Immature natural killer cell (primary cell): ENCODE measurements at regions not wholly inside any gene's neighbourhood (a gene's known extent, or its start where the extent isn't known, plus 50 kb on each side); places are given as distances from the start of the nearest gene placed in this dataset.

Source experiments
- DNase-seq, 3 donors: peaks; one replicate each; pipeline ENCODE4 v3.0.0; 2022; ENCODE audit warnings: mixed read lengths in 1 of 3
- H3K27ac Mint-ChIP-seq, 6 donors: one replicate each; pipeline ENCODE4 v1.8.0; 2020; ENCODE audit warnings: mixed read lengths in 6 of 6, mild to moderate bottlenecking in 5 of 6, inconsistent platforms in 4 of 6, moderate library complexity in 3 of 6
- H3K27me3 Mint-ChIP-seq, 3 donors: one replicate each; pipeline ENCODE4 v1.8.0; 2020 to 2021; ENCODE audit warnings: low read depth in 3 of 3, mild to moderate bottlenecking in 3 of 3, mixed read lengths in 3 of 3, moderate library complexity in 3 of 3, inconsistent platforms in 1 of 3
- H3K36me3 Mint-ChIP-seq, 3 donors: one replicate each; pipeline ENCODE4 v1.8.0; 2020; ENCODE audit warnings: mixed read lengths in 3 of 3, inconsistent platforms in 2 of 3, mild to moderate bottlenecking in 2 of 3
- H3K4me1 Mint-ChIP-seq, 2 donors: one replicate each; pipeline ENCODE4 v1.8.0; 2020; ENCODE audit warnings: inconsistent platforms in 2 of 2, mild to moderate bottlenecking in 2 of 2, mixed read lengths in 2 of 2, moderate library complexity in 1 of 2
- H3K4me3 Mint-ChIP-seq, 5 donors: one replicate each; pipeline ENCODE4 v1.8.0; 2020; ENCODE audit warnings: mild to moderate bottlenecking in 5 of 5, mixed read lengths in 5 of 5, inconsistent platforms in 3 of 5, moderate library complexity in 3 of 5
- H3K9me3 Mint-ChIP-seq, 6 donors: one replicate each; pipeline ENCODE4 v1.8.0; 2020; ENCODE audit warnings: mild to moderate bottlenecking in 6 of 6, mixed read lengths in 6 of 6, inconsistent platforms in 4 of 6, moderate library complexity in 3 of 6

- Mint-ChIP-seq H3K9me3 (peaks cover 0 to 13% (median 4%) of the 10 kb centered on the region in 6 donors), H3K4me1 (no peaks in the 10 kb centered on the region), H3K27ac (no peak overlapping the region), H3K36me3 (peaks cover 0 to 4% (median 0%) of the 10 kb centered on the region in 3 donors), H3K4me3 (no peak overlapping the region), H3K27me3 (peaks cover 12 to 29% (median 18%) of the 10 kb centered on the region in 3 donors)
- no peak for DNase-seq
Observed at GRCh38 chr3:13710251-13710650, 161.3 kb downstream of the FBLN2 start.

DNA sequence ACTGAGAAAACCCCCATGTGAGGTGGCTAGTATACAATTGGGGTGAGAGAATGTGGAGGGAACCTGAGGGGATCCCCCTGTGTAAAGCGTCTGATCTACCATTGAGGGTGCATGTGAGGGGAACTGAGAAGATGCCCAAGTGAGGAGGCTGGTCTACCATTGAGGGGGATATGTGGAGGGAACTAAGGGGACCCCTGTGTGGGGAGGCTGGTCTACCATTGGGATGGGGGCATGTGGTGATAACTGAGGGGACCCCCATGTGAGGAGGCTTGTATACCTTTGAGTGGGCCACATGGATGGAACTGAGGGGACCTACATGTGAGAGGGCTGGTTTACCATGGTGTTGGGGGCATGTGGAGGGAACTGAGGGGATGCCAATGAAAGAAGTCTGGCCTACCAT is 160.8 kb downstream of the FBLN2 start:
- Mint-ChIP-seq H3K27me3 (peaks cover 14 to 31% (median 18%) of the 10 kb centered on the region in 3 donors), H3K4me3 (no peak overlapping the region), H3K36me3 (peaks cover 0 to 4% (median 3%) of the 10 kb centered on the region in 3 donors), H3K4me1 (no peaks in the 10 kb centered on the region), H3K9me3 (peaks cover 0 to 13% (median 4%) of the 10 kb centered on the region in 6 donors), H3K27ac (no peak overlapping the region)
- no peak for DNase-seq

- peaks cover 15 to 29% (median 18%) of the 10 kb centered on the region in 3 donors for H3K27me3 Mint-ChIP-seq
- H3K4me1 Mint-ChIP-seq, result no peaks in the 10 kb centered on the region
- H3K4me3 Mint-ChIP-seq, result no peak overlapping the region
- no peak for DNase-seq
- H3K9me3 Mint-ChIP-seq, result peaks cover 0 to 14% (median 4%) of the 10 kb centered on the region in 6 donors
- no peak overlapping the region for H3K27ac Mint-ChIP-seq
- H3K36me3 Mint-ChIP-seq, result peaks cover 0 to 4% (median 3%) of the 10 kb centered on the region in 3 donors
Observed at GRCh38 chr3:13708871-13709595, 160.1 kb downstream of the FBLN2 start.

DNA sequence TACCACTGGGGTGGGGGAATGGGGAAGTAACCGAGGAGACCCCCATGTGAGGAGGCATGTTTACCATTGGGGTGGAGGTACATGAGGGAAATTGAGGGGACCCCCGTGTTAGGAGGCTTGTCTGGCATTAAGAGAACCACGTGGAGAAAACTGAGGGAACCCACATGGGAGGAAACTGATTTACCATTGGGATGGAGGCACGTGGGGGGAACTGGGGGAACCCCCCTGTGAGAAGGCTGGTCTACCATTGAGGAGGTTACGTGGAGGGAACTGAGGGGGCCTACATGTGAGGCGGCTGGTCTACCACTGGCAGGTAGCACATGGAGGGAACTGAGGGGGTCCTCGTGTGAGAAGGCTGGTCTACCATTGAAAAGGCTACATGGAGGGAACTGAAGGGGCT is 159.4 kb downstream of the FBLN2 start:
- H3K4me3 Mint-ChIP-seq, result no peak overlapping the region
- no peak for DNase-seq
- no peak overlapping the region for H3K27ac Mint-ChIP-seq
- peaks cover 0 to 4% (median 3%) of the 10 kb centered on the region in 3 donors for H3K36me3 Mint-ChIP-seq
- H3K9me3 Mint-ChIP-seq, result peaks cover 0 to 17% (median 2%) of the 10 kb centered on the region in 6 donors
- no peaks in the 10 kb centered on the region for H3K4me1 Mint-ChIP-seq
- peaks cover 13 to 29% (median 18%) of the 10 kb centered on the region in 3 donors for H3K27me3 Mint-ChIP-seq

DNA sequence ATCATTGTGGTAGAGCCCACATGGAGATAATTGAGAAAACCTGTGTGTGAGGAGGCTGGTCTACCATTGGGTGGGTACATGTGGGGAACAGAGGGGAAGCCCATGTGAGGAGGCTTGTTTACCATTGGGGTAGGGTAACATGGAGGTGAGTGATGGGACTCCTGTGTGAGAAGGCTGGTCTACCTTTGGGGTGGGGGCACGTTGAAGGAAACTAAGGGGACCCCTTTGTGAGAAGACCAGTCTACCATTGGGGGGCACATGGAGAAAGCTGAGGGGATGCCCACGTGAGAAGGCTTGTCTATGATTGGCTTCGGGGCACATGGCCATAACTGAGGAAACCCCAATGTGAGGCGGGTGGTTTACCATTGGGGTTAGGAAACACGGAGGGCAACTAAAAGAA is 158.5 kb downstream of the FBLN2 start:
- DNase-seq, result no peak
- Mint-ChIP-seq H3K9me3 (peaks cover 0 to 17% (median 2%) of the 10 kb centered on the region in 6 donors), H3K27me3 (peaks cover 13 to 27% (median 18%) of the 10 kb centered on the region in 3 donors), H3K4me3 (no peak overlapping the region), H3K4me1 (no peaks in the 10 kb centered on the region), H3K36me3 (peaks cover 0 to 4% (median 3%) of the 10 kb centered on the region in 3 donors), H3K27ac (no peak overlapping the region)

DNA sequence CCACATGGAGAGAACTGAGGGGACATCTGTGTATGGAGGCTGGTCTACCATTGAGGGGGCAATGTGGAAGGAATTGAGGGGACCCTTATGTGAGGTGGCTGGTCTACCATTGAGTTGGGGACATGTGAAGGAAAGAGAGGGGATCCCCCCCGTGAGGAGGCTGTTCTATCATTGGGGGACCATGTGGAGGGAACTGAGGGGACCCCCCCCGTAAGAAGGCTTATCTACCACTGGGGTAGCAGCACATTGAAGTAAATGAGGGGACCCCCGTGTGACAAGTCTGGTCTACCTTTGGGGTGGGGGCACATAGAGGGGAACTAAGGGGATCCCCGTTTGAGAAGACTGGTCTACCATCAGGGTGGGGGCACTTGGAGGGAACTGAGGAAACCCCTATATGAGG is 158.0 kb downstream of the FBLN2 start:
- peaks cover 0 to 14% (median 2%) of the 10 kb centered on the region in 6 donors for H3K9me3 Mint-ChIP-seq
- H3K27me3 Mint-ChIP-seq, result peaks cover 13 to 23% (median 17%) of the 10 kb centered on the region in 3 donors
- H3K27ac Mint-ChIP-seq, result no peak overlapping the region

GRCh38 chr3:13706451-13706850 is 157.5 kb downstream of the FBLN2 start:
- Mint-ChIP-seq H3K4me1 (no peaks in the 10 kb centered on the region), H3K36me3 (peaks cover 0 to 4% (median 3%) of the 10 kb centered on the region in 3 donors), H3K9me3 (peaks cover 0 to 13% (median 2%) of the 10 kb centered on the region in 6 donors), H3K27ac (no peak overlapping the region), H3K4me3 (no peak overlapping the region), H3K27me3 (peaks cover 13 to 20% (median 15%) of the 10 kb centered on the region in 3 donors)
- DNase-seq, result no peak

More for the DNA sequence above, 158.0 kb downstream of the FBLN2 start:
- no peak overlapping the region for H3K4me3 Mint-ChIP-seq
- DNase-seq, result no peak
- no peaks in the 10 kb centered on the region for H3K4me1 Mint-ChIP-seq
- peaks cover 0 to 4% (median 3%) of the 10 kb centered on the region in 3 donors for H3K36me3 Mint-ChIP-seq

- Mint-ChIP-seq H3K27ac (no peak overlapping the region), H3K4me1 (no peaks in the 10 kb centered on the region), H3K4me3 (no peak overlapping the region), H3K27me3 (peaks cover 13 to 17% (median 14%) of the 10 kb centered on the region in 3 donors), H3K9me3 (peaks cover 0 to 11% (median 1%) of the 10 kb centered on the region in 6 donors), H3K36me3 (peaks cover 0 to 3% (median 0%) of the 10 kb centered on the region in 3 donors)
- no peak for DNase-seq
Observed at GRCh38 chr3:13705702-13706280, 156.9 kb downstream of the FBLN2 start.

GRCh38 chr3:13705051-13705450 is 156.1 kb downstream of the FBLN2 start:
- H3K27me3 Mint-ChIP-seq, result peaks cover 10 to 17% (median 13%) of the 10 kb centered on the region in 3 donors
- H3K9me3 Mint-ChIP-seq, result peaks cover 0 to 11% (median 0%) of the 10 kb centered on the region in 6 donors
- H3K27ac Mint-ChIP-seq, result no peak overlapping the region
- H3K36me3 Mint-ChIP-seq, result peaks cover 0 to 3% (median 0%) of the 10 kb centered on the region in 3 donors
- no peaks in the 10 kb centered on the region for H3K4me1 Mint-ChIP-seq
- no peak for DNase-seq
- H3K4me3 Mint-ChIP-seq, result no peak overlapping the region

DNA sequence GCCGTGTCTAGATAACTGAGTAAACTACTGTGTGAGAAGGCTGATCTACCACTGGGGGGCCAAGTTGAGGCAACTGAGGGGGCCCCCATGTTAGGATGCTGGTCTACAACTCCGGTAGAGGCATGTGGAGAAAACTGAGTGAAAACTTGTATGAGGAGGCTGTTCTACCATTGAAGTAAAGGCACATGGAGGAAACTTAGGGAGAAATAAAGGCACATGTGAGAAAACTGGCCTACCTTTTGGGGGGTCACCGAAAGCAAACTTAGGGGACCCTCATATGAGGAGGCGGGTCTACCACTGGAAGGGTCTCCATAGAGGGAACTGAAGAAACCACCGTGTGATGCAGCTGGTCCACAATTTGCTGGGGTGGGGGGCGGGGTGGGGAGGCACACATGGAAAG is 155.2 kb downstream of the FBLN2 start:
- DNase-seq, result no peak
- H3K4me3 Mint-ChIP-seq, result no peak overlapping the region
- peaks cover 8 to 18% (median 10%) of the 10 kb centered on the region in 3 donors for H3K27me3 Mint-ChIP-seq
- H3K36me3 Mint-ChIP-seq, result peaks cover 0 to 3% (median 0%) of the 10 kb centered on the region in 3 donors
- no peak overlapping the region for H3K27ac Mint-ChIP-seq
- H3K9me3 Mint-ChIP-seq, result peaks cover 0 to 11% (median 0%) of the 10 kb centered on the region in 6 donors
- H3K4me1 Mint-ChIP-seq, result no peaks in the 10 kb centered on the region

GRCh38 chr3:13703071-13703470 is 154.1 kb downstream of the FBLN2 start:
- H3K27me3 Mint-ChIP-seq, result peaks cover 7 to 18% (median 9%) of the 10 kb centered on the region in 3 donors
- H3K36me3 Mint-ChIP-seq, result peaks cover 0 to 3% (median 0%) of the 10 kb centered on the region in 3 donors
- H3K4me1 Mint-ChIP-seq, result no peaks in the 10 kb centered on the region
- no peak overlapping the region for H3K4me3 Mint-ChIP-seq
- DNase-seq, result no peak
- H3K9me3 Mint-ChIP-seq, result peaks cover 0 to 11% (median 0%) of the 10 kb centered on the region in 6 donors
- H3K27ac Mint-ChIP-seq, result no peak overlapping the region

DNA sequence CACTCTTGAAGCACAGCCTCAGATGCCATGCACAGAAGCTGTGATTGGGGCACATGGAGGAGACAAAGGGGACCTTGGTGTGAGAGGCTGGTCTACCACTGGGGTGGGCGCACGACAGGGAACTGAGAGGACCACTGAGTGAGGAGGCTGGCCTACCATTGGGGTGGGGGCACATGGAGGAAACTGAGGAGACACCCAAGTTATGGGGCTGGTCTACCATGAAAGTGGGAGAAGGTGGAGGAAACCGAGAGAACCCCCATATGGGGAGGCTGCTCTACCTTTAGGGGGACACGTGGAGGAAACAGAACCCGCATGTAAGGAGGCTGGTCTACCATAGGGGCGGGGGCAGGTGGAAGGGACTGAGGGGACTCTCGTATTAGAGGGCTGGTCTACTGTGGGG is 153.4 kb downstream of the FBLN2 start:
- no peak for DNase-seq
- Mint-ChIP-seq H3K9me3 (peaks cover 0 to 9% (median 0%) of the 10 kb centered on the region in 6 donors), H3K4me3 (no peak overlapping the region), H3K36me3 (peaks cover 0 to 3% (median 0%) of the 10 kb centered on the region in 3 donors), H3K27ac (no peak overlapping the region), H3K4me1 (no peaks in the 10 kb centered on the region), H3K27me3 (peaks cover 4 to 18% (median 7%) of the 10 kb centered on the region in 3 donors)

DNA sequence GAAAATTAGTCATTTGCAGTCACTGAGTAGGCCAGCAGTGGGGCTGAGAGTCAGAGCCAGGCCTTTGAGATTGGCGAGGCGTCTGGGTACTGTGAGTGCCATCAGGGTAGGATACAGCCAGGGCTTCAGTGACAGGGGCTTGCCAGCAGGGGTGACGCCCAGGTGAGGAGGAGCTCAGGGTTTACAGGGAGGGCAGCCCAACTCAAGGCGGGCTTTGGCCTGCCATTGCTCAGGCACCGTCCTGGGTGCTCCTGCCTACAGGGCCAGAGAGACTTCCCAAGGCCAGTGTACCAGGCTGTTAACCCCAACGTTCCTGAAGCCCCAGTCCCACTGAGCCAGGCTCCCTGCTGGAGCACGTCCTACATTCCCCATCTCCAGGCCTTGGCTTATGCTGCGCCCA is 152.0 kb downstream of the FBLN2 start:
- Mint-ChIP-seq H3K4me1 (no peaks in the 10 kb centered on the region), H3K27ac (peak overlapping the region in 1 of 6 donors; percentile 46), H3K4me3 (no peak overlapping the region), H3K36me3 (peaks cover 0 to 3% (median 0%) of the 10 kb centered on the region in 3 donors), H3K27me3 (peaks cover 4 to 15% (median 5%) of the 10 kb centered on the region in 3 donors), H3K9me3 (peaks cover 0 to 6% (median 0%) of the 10 kb centered on the region in 6 donors)
- no peak for DNase-seq

DNA sequence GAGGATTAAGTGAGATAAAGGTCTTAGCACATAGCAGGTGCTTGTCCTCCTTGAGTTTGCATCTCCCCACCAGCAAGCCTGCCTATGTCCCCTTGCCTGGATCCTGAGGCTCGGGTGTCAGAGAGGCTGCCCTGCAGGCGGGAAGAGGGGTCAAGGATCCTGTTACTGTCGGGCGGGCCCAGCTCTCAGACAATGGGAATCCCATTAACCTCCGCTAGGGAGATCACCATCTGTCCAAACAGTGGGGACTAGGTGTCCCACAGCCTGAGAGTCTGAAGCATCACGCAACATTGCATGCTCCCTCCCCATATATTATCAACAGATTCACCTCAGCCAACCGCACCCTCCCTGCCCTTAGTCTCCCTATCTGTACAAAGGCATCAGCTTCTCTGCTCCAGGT is 151.4 kb downstream of the FBLN2 start:
- Mint-ChIP-seq H3K27ac (no peak overlapping the region), H3K4me1 (no peaks in the 10 kb centered on the region), H3K9me3 (peaks cover 0 to 4% (median 0%) of the 10 kb centered on the region in 6 donors), H3K36me3 (peaks cover 0 to 3% (median 0%) of the 10 kb centered on the region in 3 donors), H3K27me3 (peaks cover 3 to 11% (median 4%) of the 10 kb centered on the region in 3 donors), H3K4me3 (no peak overlapping the region)
- no peak for DNase-seq
